Endothelial cell of umbilical vein (primary cell): ENCODE measurements at regions not wholly inside any gene's neighbourhood (a gene's known extent, or its start where the extent isn't known, plus 50 kb on each side); places are given as distances from the start of the nearest gene placed in this dataset.

Source experiments
- BruUV-seq: library from RNA; stranded (reverse); fragments of 400-500 nt; replicated peaks from 2 replicates; lab custom pipeline; 2021; lab: Mats Ljungman, UMichigan
- CTCF ChIA-PET: fragments of 300-600, 350-600 bp; sonication (Branson Sonifier 250); formaldehyde crosslinking; loops from one replicate; lab custom pipeline; 2021; ENCODE audit warnings: antibody characterized with exemption, inconsistent platforms; lab: Charles Lee
- POLR2A ChIA-PET: fragments of 300-600, 350-600 bp; sonication (Branson Sonifier 250); formaldehyde crosslinking; loops from one replicate; lab custom pipeline; 2021; ENCODE audit warnings: antibody characterized with exemption, inconsistent platforms; lab: Charles Lee
- DNase-seq: peaks from one replicate; pipeline ENCODE4 v3.0.0-alpha.2; 2011; ENCODE audit warnings: low read depth, low spot score
- FAIRE-seq: peaks from 2 replicates; lab custom pipeline; 2011; peaks lifted over from hg19 to GRCh38; lab: Jason Lieb, UNC
- H2AFZ ChIP-seq: 2 replicates; pipeline ENCODE4 v1.6.0; 2012; ENCODE audit warnings: low read depth, low read length, control low read depth, inconsistent platforms
- H3K27ac ChIP-seq: 2 replicates; pipeline ENCODE4 v1.5.1; 2011; ENCODE audit warnings: low read depth, mild to moderate bottlenecking, control low read depth, low read length, moderate library complexity; ENCODE audit not compliant: insufficient read depth
- H3K27me3 ChIP-seq, 2 experiments: 2 replicates each; pipeline versions ENCODE4 v1.6.0 to v1.6.1; 2011; ENCODE audit warnings: low read length in 2 of 2, mixed read lengths in 1 of 2; ENCODE audit not compliant: control insufficient read depth in 2 of 2, insufficient read depth in 2 of 2
- H3K36me3 ChIP-seq, 2 experiments: 2 replicates in 1 of 2; 3 replicates in 1 of 2; pipeline ENCODE4 v1.5.1; 2011; ENCODE audit warnings: low read length in 2 of 2, mild to moderate bottlenecking in 1 of 2, moderate library complexity in 1 of 2; ENCODE audit not compliant: control insufficient read depth in 2 of 2, insufficient read depth in 2 of 2; ENCODE audit errors: extremely low read depth in 1 of 2
- H3K4me1 ChIP-seq: 3 replicates; pipeline ENCODE4 v1.5.1; 2011; ENCODE audit warnings: mild to moderate bottlenecking, low read length; ENCODE audit not compliant: control insufficient read depth, insufficient read depth; ENCODE audit errors: extremely low read depth
- H3K4me2 ChIP-seq: 2 replicates; pipeline ENCODE4 v1.6.1; 2011; ENCODE audit warnings: low read length, control low read depth, mixed read lengths; ENCODE audit not compliant: insufficient read depth
- H3K4me3 ChIP-seq, 3 experiments: fragments of 200-600 bp in 1 of 3; sonication (generic), shearing (Covaris generic) in 1 of 3; replicated peaks in 1 of 3; 2 replicates each; pipeline ENCODE4 v1.5.1; 2011 to 2016; ENCODE audit warnings: control low read depth in 3 of 3, low read length in 3 of 3, mild to moderate bottlenecking in 2 of 3, inconsistent platforms in 1 of 3, low read depth in 1 of 3, moderate library complexity in 1 of 3; ENCODE audit not compliant: insufficient read depth in 1 of 3
- H3K79me2 ChIP-seq: 2 replicates; pipeline ENCODE4 v1.6.0; 2012; ENCODE audit warnings: low read length, inconsistent platforms; ENCODE audit not compliant: control insufficient read depth, insufficient read depth
- H3K9ac ChIP-seq: replicated peaks from 2 replicates; pipeline ENCODE3; 2011; ENCODE audit warnings: low read length, control low read depth; ENCODE audit not compliant: insufficient read depth; ENCODE audit errors: extremely low read depth
- H3K9me1 ChIP-seq: replicated peaks from 3 replicates; pipeline ENCODE4 v1.6.0; 2011; ENCODE audit warnings: mild to moderate bottlenecking, low read length; ENCODE audit not compliant: control insufficient read depth, insufficient read depth; ENCODE audit errors: extremely low read depth
- H3K9me3 ChIP-seq: replicated peaks from 2 replicates; pipeline ENCODE4 v1.5.1; 2012; ENCODE audit warnings: low read length, inconsistent platforms; ENCODE audit not compliant: control insufficient read depth, insufficient read depth
- H4K20me1 ChIP-seq: replicated peaks from 2 replicates; pipeline ENCODE3; 2011; ENCODE audit warnings: mild to moderate bottlenecking, low read length; ENCODE audit not compliant: control insufficient read depth, insufficient read depth; ENCODE audit errors: extremely low read depth
- CTCF ChIP-seq, 2 donors: IDR thresholded peaks; 1 replicate in 1 of 2; 2 replicates in 1 of 2; pipeline ENCODE4 v1.5.1; 2011; ENCODE audit warnings: low read length in 2 of 2, mild to moderate bottlenecking in 2 of 2, moderate library complexity in 2 of 2, control low read depth in 1 of 2, inconsistent platforms in 1 of 2, low read depth in 1 of 2; ENCODE audit not compliant: insufficient read depth in 1 of 2; ENCODE audit errors: extremely low read depth in 1 of 2
- EZH2 ChIP-seq: IDR thresholded peaks from 2 replicates; pipeline ENCODE4 v1.6.1; 2012; ENCODE audit warnings: borderline replicate concordance, low read depth, mild to moderate bottlenecking, moderate library complexity, low read length, inconsistent platforms; ENCODE audit not compliant: severe bottlenecking
- FOS ChIP-seq: IDR thresholded peaks from 2 replicates; pipeline ENCODE4 v1.6.1; 2011; ENCODE audit warnings: mild to moderate bottlenecking, low read length, moderate library complexity, borderline replicate concordance; ENCODE audit not compliant: insufficient read depth
- GATA2 ChIP-seq: IDR thresholded peaks from 2 replicates; pipeline ENCODE4 v1.7.0; 2011; ENCODE audit warnings: low read depth, mild to moderate bottlenecking, moderate library complexity, mixed read lengths, low read length; ENCODE audit not compliant: insufficient read length, insufficient read depth
- JUN ChIP-seq: IDR thresholded peaks from 2 replicates; pipeline ENCODE4 v1.6.1; 2011; ENCODE audit warnings: borderline replicate concordance, low read depth; ENCODE audit not compliant: insufficient read length, insufficient read depth
- MYC ChIP-seq: IDR thresholded peaks from one replicate; pipeline ENCODE4 v1.6.1; 2011; ENCODE audit warnings: mild to moderate bottlenecking, low read depth, low read length
- POLR2A ChIP-seq: IDR thresholded peaks from 2 replicates; pipeline ENCODE4 v1.6.1; 2012; ENCODE audit warnings: low read depth, mild to moderate bottlenecking, control low read depth, low read length
- POLR2AphosphoS5 ChIP-seq: IDR thresholded peaks from 2 replicates; pipeline ENCODE4 v1.6.1; 2012; ENCODE audit warnings: low read depth, mild to moderate bottlenecking, control low read depth, low read length, moderate library complexity; ENCODE audit not compliant: insufficient read depth
- dilution Hi-C: fragments of 300-500 bp; cut with MboI; formaldehyde crosslinking; loops from one replicate; pipeline ENCODE4 v1.15.0; 2019; ENCODE audit warnings: low sequenced_read_pairs; ENCODE audit not compliant: extremely low pct_ligation_motif_present
- intact Hi-C: fragments of 100-400 bp; cut with micrococcal nuclease; formaldehyde crosslinking; loops from one replicate; pipeline ENCODE4 v1.10.0; 2022
- TF ChIP-seq, protein P1 (sequence below): IDR thresholded peaks from 2 replicates; pipeline ENCODE4 v1.6.1; 2011; ENCODE audit not compliant: insufficient read depth, insufficient read length

DNA sequence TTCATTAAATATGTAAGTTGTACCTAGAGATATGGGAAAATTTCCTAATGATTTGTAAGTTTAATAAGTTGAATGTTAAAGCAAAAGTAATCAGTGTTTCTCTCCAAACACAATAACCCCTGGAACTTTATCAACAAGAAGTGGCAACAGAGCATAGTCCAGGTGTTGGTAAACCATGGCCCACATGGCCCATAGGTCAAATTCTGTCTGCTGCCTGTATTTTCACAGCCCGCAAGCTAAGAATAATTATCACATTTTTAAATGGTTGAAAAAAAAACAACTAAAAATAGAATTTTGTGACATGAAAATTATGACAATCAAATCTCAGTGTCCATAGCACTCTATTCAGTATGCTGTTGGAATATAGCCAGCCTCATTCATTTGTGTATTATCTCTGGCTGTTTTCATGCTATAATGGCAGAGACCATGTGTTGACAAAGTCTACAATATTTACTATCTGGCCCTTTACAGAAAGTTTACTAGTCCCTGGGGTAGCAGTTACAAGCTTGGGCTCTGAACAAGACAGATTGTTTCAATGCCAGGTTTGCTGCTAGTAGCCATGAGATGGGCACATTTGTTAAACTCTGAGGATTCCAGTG lies 395.8 kb downstream of the GASK1B start:
- FAIRE-seq = no peak
- CTCF ChIA-PET = no interaction called here
- H3K27me3 ChIP-seq = no peaks in the 10 kb centered on the region

More for the DNA sequence above, 395.8 kb downstream of the GASK1B start:
- intact Hi-C loops (no loop called here), dilution Hi-C loops (no loop called here)
- H3K79me2 ChIP-seq = no peaks in the 10 kb centered on the region
- no peaks in the 10 kb centered on the region for H3K9me3 ChIP-seq
- TF ChIP-seq, protein P1, sequence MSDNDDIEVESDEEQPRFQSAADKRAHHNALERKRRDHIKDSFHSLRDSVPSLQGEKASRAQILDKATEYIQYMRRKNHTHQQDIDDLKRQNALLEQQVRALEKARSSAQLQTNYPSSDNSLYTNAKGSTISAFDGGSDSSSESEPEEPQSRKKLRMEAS = no peak
- TF ChIP-seq POLR2A (no peak), MYC (no peak), CTCF (IDR thresholded peaks at IDR 0.05; ENCODE audit: extremely low read depth in 1 of 2, insufficient read depth in 1 of 2, low read depth in 1 of 2, low read length in 2 of 2) (no peak), JUN (no peak), EZH2 (no peak), POLR2AphosphoS5 (no peak), FOS (no peak), GATA2 (no peak)
- no TSS peak for BruUV-seq
- H3K4me1 ChIP-seq = no peaks in the 10 kb centered on the region
- no peaks in the 10 kb centered on the region for H3K36me3 ChIP-seq
- no peaks in the 10 kb centered on the region for H4K20me1 ChIP-seq
- H3K9ac ChIP-seq = no peak overlapping the region
- no peaks in the 10 kb centered on the region for H3K9me1 ChIP-seq
- no peak overlapping the region for H3K4me3 ChIP-seq
- H3K27ac ChIP-seq = no peak overlapping the region
- H2AFZ ChIP-seq = no peak overlapping the region
- DNase-seq = no peak
- no peak overlapping the region for H3K4me2 ChIP-seq
- POLR2A ChIA-PET = no interaction called here
